ENCODE measurements at regions not wholly inside any gene's neighbourhood (a gene's known extent, or its start where the extent isn't known, plus 50 kb on each side); places are given as distances from the start of the nearest gene placed in this dataset.

GRCh38 chr16:85475691-85476300 lies 137.3 kb upstream of the GSE1 start:
- TF ChIP-seq POLR2AphosphoS5 (IDR thresholded peaks at IDR 0.05; ENCODE audit: low read depth, low read length) (no peak), REST (IDR thresholded peaks at IDR 0.05; ENCODE audit: insufficient read depth in 1 of 2, low read depth in 2 of 2, low read length in 2 of 2) (no peak), TAF1 (IDR thresholded peaks at IDR 0.05; ENCODE audit: borderline replicate concordance, insufficient read depth, low read length) (no peak), SIN3A (IDR thresholded peaks at IDR 0.05; ENCODE audit: borderline replicate concordance, insufficient read depth, low read length) (no peak), FOXP2 (optimal IDR thresholded peaks at IDR 0.05; ENCODE audit: borderline replicate concordance, extremely low read depth, extremely low read length, insufficient read depth) (no peak)
